ENCODE measurements at regions not wholly inside any gene's neighbourhood (a gene's known extent, or its start where the extent isn't known, plus 50 kb on each side); places are given as distances from the start of the nearest gene placed in this dataset.
"Not testable (repeated sequence)": the region's sequence is repeated elsewhere in the genome, so short reads cannot be mapped to it uniquely, and the experiment has no call there.

DNA sequence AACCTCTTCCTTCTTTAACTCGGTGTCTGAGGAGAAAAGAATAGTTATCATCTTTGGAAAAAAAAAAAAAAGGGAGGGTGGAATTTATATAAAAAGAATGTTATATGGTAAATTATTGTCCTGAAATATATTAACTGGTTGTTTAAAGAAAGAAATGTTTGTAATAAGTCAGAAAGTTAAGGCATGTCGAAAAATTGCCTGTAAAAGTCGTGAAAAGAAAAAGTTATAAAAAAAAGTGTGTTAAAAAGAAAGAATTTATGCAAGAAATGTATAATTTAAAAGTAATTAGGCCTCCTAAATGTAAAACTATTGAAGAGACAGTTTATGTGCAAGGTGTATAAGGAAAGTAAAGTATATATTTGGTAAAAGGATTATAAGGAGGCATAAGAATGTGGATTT, 130.5 kb upstream of the SEMA6A start:
- not testable (repeated sequence) for DNase-seq

DNA sequence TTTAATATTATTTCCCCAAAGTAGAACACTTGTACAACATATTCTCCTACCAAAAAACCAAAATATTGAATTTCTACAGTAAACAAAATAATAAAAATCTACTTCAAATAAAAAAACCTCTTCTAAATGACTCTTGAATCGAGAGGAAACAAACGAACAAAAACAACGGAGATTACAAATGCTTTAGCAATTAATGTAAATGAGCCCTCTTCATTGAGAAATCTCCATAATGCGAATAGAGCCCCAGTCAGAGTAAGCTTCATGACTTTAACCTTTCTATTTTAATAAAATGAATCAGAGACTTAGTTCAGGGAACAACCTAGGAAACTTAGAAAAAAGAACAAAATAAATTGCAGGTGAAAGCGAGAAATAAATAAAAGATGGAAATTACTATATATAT, 129.3 kb upstream of the SEMA6A start:
- no peak for DNase-seq

DNA sequence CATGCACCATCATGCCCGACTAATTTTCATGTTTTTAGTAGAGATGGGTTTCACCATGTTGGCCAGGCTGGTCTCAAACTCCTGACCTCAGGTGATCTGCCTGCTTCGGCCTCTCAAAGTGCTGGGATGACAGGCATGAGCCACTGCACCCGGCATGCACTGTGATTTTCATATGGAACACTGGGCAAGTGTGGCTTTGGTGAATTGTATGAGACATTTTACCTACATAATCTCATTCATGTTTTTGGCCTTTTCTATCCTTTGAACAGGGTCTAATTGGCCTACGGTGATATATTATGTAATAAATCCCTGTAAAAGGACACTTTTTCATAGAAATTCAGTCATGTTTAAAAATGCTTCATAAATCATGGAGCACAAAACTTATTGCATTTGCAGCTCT, 128.7 kb upstream of the SEMA6A start:
- no peak for DNase-seq

DNA sequence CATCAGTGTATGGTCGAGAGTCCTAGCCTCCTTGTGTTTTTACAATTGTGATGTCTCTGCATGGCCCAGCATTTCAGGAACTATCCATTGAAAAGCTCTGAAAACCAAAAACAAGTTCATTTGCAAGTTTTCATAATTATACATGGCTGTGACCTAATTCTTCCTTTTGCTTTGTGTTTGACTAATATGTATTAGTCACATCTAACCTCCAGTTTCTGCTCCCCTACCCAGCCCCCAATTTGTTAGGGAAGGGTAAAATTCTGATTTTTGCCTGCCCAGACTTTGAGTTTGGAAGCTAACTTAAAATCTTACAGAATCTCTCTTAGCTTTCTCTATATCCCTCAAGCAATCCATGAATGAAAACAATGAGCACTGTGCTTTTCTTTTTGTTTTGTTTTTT, 128.2 kb upstream of the SEMA6A start:
- no peak for DNase-seq

DNA sequence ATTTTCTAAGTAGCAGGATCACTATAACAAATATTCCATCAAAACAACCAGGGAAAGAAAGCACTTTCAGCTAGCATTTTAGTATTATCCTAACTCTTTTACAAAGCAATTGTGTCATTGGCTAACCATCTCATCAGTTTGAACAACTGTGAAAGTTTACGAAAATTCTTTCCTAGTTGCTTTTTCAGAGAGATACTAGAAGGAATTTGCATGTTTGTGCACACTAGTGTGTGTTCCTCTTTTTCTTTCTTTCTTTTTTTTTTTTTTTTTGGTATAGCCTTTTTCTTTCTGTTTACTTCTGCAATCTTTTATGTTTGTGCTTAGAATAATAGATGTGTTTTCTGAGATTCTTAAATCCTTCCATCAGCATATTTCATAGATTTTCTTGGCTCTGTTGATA, 124.7 kb upstream of the SEMA6A start:
- no peak for DNase-seq

DNA sequence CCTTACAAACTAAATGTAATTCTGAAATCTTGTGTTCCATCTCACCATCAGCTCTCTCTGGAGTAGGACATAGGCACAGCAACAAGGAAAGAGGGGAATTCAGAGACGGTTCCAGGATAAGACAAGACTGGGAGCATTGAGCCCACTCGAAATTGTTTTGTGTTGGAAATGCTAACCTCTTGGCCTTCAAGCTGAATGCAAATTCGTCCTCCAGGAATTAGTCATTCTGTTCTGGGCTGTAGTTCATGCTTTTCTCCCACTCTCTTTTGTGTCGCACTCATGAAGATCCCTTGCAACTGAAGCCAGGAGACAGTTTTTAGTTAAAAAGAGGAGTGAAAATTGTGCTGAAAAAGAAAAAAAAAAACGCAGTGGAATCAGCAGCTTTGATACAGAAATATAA, 121.7 kb upstream of the SEMA6A start:
- no peak for DNase-seq

DNA sequence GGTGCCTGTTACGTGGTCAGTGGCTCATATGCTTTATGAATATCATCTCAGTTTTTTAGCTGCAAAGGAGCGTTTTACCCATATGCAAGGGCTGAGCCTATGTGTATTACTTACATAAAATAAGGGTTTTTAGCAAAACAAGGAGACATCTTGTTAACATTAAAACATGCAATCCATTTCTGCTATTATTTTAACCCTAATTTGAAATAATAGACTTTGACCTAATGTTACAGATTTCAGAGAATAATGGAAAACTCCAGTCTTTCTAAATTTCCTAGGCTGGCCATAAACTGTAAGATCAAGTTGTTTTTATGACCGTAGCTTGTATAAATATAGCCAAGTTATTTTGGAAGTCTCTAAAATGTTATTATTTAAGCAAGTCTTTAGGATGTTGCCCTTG, 121.1 kb upstream of the SEMA6A start:
- no peak for DNase-seq

DNA sequence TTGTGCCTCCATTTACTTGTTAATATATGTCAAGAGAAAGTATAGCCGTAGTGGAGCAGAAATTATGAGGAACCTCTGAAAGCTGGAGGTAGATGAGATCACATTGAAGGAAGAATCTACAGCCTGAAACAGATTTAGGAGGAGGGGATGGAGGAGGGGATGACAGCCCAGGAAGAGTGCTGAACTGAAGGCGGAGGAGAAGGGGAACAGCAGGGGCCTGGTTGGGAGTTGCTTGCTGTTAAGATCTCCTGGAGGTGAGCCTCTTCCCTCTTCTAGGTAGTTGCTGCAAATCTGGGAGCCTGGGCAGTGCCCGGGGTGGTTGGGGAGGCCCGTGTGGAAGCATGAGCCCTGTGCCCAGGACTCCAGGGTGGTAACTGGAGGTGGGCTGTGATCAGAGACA, 111.8 kb upstream of the SEMA6A start:
- no peak for DNase-seq

DNA sequence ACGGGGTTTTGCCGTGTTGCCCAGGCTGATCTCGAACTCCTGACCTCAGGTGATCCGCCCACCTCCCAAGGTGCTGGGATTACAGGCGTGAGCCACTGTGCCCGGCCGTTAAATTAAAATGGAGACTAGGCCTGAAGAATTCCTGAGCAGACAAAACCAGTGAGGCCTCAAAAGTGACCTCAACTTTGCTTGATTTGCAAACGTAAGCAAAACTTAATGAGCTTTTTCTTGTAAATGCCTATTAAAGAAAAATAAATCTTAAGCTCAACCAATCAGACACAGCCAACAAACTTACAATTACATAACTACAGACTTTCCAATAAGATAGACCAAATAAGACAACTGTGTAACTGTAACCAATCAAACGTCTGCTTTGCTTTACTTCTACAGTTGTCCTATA, 111.3 kb upstream of the SEMA6A start:
- DNase-seq, result no peak

DNA sequence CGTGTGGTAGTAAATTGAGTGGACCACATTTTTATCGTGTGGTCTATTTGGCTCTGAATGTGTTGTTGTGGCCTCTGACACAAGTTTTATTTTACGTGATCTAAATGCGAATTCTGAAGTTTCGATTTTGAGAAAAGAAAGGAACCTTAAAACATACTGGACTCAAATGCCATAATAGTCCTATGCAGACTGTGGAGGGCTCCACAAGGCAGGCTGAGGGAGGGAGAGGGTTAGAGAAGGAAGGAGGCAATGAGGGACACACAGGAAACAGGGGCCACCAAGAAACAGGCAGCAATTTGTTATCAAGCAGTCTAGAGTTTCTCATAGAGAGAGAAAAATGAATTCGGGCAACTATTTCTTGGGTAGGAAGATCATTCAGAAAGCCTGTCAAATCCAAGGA, 110.4 kb upstream of the SEMA6A start:
- DNase-seq, result no peak

DNA sequence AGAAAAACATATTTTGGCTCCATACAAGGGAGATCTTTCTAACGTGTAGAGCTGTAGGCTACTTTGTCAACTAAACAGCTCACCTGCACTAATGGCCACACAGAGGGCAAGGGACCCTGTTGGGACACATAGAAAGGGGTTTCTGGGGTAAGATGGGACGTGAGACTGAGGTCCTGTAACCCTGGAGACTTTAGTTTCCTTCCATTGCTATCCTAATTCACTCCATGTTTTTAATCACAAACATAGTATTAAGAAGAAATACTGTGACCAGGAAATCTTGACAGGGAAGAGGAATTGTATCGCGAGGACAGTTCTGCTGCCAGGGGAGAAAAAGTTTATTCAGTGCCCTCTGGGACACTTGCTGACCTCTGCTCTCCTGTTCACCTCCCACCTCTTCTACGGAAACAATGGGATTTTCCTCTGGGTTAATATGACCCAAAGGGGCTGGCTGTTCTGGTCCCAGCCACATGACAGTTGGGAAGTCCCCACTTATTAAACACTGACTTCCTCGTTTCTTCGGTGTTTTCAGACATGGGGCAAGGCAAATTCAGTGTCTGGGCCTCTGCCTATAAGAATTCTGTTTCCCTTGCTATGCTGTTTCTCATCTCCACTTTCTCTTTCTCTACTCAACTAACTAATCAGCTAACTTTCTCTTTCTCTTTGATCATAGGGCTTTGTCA, 106.9 kb upstream of the SEMA6A start:
- no peak for DNase-seq

DNA sequence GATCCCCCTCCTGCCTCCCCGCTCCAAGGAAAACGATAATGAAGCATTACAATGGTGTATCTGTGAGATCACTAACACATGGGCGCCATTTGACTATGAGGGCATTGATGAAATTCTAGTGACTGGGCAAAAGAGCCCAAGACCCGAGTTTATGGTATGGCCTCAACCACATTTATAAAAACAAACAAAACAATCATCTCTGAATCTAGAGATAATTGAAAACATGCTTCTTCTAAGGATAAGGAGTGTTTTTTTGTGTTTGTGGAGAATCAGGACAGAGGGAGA, 100.9 kb upstream of the SEMA6A start:
- DNase-seq, result no peak

DNA sequence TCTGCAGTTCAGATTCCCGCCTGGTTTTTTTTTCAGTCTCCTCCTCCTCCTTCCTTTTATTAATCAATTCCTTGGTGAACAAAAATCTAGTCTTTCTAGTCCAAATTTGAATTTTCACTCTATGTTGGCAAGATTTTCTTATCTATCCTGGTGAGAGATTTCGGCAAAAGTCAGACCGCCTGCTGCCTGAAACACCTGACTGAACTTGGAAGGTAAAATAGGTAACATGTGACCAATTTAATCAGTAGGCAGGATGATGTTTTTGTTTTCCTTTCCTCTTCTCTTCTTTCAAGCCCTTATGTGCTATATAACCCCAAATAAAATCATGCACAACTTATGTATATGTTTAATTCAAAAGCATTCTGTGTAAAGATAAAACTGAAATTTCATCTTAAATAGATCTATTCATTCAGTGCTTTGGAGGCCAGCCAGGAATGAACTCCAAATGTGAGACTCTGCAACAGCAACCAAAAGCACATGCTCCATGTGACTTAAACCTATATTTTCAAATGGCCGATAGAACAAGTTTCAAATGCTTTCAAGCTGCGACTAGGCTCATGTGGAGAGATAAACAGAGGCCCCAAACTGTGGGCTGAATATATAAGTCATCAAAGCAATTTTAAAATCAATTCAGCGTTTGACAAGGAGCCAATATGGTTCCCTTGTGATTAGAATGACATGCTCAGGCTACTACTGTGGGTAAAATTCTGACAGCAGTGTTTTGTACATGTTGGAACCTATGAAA, 100.4 kb upstream of the SEMA6A start:
- no peak for DNase-seq

DNA sequence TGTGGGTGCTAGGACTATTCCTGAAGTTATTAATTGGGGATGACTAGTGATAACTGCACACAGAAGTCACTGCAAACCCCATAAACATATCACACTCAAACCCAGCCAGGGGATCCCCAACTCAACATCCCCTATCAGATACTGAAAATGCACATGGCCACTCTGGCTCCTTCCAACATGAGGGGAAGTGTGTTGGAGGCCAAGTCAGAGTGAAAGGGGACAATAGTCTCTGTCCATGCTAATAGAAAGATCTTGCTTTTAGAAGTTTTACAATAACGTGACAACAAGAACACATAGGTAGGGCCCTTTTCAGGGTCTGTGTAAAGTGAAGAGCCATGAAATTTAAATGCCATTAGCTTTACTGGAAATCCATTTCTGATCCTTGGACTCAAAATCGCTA, 98.8 kb upstream of the SEMA6A start:
- DNase-seq, result no peak

DNA sequence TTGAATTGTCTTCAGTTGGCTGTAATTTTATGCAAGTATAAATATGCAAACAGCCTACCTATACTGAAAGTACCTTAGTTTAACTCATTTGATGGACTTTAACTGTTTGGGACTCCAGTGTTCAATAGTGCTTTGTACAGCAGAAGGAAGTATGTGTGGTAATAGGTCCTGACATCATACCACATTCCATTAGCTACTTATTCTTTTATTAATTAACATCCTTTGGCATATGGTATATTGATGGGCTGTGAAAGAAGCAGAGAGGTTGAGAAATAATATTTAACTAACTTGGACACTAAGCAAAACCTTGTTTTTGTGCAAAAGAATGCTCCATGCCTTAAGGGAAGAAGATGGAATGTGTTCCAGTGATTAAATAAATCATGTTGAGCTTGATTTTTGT, 97.6 kb upstream of the SEMA6A start:
- no peak for DNase-seq

DNA sequence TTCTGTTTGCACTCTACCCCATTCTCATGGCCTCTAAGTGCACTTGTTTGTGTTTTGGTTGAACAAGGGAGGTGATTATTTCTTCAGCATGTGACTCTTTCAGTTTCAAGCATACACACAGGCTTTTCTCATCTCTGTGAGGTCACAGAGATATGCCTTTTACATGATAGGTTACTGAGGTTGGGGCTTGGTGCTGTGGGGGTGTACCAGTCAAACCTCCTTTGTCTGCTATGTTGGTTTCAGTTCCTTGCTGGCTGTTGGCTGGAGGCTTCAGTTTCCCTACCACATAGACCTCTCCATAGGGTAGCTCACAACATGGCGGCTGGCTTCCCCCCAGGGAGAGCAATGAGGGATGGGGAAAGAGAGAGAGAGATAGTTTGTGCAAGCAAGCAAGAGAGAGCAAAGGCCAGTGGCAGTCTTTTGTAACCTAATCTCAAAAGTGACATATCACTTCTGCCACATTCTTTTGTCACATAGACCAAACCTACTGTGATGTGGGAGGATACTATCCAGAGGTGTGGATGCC, 96.7 kb upstream of the SEMA6A start:
- DNase-seq, result no peak

DNA sequence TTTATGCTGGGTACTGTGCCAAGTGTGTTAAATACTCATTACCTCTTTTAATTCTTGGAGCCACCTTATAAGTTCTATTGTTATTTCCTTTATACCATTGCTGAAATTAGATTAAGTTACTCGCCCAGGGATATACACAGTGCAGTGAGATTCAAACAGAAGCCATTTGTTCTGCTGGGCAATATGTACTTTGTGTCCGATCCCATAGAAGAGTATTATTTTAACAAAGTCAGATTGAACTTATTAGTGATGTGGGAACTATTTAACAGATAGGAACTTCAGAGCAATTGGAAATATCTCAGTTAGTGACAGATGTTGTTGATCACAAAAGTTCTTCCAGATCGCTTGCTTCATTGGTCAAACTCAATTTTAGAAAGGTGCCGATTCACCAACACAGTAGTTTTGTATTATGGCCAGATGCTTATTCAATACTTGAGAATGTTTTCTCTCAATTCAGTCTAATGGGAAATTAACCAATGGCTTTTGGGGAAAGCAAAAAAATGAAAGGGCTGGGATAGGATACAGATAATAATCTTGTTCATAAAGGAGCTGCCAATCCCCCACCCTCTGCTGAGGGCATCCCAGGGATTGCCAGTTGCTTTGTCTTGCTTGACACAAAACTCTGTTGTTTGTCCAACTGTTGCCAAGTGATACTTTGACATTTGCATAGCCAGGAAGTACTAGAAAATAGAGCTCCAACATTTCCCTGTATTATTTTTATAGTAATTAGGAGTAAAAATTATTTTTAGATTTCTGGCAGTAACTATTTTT, 94.8 kb upstream of the SEMA6A start:
- peak in 1 of 3 experiments; percentile 3 for DNase-seq

DNA sequence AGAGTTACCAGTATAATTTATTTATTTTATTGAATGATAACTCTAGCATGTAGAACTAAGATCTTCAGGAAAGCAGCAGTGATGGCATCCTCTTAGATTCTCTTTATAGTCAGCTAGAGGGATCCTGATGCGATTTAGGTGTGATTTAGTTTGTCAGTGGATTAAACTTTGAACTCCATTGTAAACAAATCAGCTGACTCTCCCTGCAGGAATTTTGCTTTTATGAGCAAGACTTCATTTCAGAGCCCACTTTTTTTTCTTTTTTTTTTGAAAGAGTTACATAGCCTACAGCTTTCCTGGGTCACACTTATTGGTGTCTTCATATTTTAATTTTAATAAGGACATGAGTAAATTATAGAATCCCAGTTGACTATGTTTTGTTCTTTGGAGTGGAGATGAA, 93.8 kb upstream of the SEMA6A start:
- DNase-seq, result no peak

DNA sequence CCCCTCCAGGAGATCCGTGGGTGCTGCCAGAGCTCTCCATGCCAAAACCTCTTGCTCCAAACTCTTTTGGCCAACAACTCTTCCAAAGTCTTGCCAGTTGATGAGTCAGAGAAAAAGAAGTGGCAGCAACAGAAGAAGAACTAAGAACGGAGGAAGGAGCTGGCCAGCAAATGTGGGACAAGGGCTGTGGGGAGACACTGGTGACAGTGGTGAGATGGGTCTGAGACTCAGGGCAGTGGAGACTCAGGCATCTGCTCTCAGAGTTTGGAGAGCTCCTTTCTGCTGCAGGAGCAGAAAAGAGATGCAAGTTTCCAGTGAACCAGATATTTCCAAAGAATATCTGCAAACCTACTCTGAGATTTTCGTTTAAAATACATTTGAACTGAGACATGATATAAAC, 92.3 kb upstream of the SEMA6A start:
- DNase-seq, result no peak

DNA sequence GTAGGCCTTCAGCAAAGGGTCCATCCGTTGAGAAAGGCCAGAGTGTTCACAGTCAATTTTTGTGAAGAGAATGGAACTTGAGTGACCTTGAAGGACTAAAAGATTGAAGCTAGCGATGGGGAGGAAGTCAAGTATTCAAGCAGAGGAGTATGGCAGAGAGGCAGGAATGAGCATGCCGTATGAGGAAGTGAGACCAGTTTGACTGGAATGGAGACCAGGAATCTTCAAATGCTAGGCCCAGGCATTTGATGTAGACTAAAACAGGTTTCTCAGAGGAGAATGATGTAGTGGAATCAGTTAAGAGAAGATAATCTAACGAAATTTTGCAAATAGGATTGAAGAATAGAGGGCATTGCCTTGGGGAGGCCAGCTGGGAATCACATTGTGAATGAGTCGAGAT, 90.4 kb upstream of the SEMA6A start:
- no peak for DNase-seq

DNA sequence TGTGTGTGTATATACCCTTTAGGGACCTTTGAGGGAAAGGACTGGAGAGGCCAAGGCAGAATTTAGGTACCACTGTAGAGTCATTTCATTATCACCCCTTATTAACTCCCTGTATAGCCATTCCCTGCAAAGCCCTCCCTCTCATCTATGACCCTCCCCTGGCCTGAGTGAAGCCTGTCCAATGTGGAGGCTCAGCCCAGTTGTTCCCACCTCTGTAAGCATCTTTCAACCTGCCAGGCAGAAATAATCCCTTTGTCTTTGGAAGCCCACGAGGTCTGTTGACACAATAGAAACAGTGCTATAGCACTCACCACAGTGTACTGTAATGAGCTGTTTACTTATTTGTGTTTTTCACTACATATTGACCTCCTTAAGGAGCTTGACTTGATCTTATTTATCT, 88.5 kb upstream of the SEMA6A start:
- no peak for DNase-seq

DNA sequence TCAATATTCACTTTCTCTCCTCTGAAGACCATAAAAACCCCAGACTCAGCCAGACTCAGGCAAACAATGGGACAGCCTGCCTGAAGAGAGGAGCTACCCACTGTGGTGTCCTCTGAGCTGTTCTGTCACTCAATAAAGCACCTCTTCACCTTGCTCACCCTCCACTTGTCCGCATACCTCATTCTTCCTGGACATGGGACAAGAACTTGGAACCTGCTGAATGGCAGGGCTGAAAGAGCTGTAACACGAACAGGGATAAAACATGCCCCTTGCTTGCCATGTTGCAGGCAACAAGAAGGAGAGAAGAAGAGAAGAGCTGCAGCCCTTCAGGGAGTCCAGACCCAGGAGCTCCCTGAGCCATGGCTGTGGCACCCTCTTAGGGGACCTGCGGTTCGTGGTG, 86.8 kb upstream of the SEMA6A start:
- no peak for DNase-seq

DNA sequence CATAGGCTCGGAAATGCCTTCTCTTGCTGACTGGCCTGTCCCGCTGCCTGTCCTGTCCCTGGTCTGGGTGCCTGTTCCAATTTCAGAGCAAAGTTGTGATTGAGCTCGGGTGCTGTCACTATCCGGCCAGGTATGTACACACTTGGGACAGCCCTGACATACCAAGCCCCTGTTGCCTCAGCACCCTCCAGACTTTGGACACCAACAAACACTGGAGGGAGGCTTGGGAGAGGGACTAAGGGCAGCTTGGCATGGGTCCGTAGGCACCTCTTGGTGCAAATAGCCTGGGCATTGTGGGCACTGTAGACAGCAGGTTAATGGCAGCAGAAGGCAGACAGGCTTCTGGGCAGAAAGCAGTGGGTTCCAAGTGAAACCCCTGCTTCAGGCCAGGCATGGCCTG, 86.3 kb upstream of the SEMA6A start:
- DNase-seq, result no peak

DNA sequence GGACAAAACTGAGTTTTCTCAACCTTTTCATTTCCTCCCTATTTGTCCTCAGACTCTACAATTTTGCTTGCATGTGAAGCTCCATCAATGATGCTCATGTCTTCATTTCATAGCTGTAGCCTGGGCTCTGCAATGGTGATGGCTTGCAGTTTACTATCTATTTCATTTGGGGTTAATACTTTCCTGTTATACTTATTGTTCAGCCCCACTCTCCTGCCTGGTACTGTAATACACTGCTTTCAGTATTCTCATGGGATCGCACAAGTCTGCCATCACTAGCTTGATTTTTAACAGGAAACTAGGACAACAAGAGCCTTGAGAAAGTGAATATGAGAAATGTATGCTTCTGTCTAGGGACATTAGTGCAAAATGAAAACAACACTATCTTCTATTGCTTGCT, 84.2 kb upstream of the SEMA6A start:
- DNase-seq, result no peak

Measured in NCI-H1417 (cell line).